ENCODE measurements at regions not wholly inside any gene's neighbourhood (a gene's known extent, or its start where the extent isn't known, plus 50 kb on each side); places are given as distances from the start of the nearest gene placed in this dataset.

DNA sequence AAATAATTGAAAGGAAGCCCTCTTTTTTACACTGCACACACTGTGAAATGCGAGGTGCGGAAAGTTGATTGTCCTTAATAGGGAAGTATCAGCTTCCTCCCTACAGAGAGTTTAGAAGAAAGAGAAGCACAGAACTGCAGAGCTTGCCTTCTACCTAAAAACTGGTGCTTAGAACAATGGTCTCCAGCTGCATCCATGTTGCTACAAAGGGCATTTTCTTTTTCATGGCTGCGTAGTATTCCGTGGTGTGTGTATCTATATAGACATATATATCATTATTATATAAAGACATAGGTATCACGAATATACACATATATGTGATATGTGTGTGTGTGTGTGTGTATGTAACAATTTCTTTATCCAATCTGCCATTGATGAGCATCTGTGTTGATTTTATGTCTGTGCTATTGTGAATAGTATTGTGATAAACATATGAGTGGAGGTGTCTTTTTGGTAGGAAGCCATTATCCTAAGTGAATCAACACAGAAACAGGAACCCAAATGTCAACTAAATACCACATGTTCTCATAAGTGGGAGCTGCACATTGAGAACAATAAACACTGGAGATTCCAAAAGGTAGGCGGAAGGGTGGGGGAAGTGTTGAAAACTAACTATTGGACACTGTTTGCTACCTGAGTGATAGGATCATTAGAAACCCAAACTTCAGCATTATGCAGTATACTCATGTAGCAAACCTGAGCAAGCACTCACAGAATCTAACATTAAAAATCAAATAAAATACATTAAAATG lies 290.0 kb upstream of the RUNX1 start:
- TF ChIP-seq POLR2A (IDR thresholded peaks at IDR 0.05): no peak
- no peak for TF ChIP-seq CTCF (IDR thresholded peaks at IDR 0.05)
- TF ChIP-seq POLR2AphosphoS5 (IDR thresholded peaks at IDR 0.05): no peak

Data from suprapubic skin (tissue), 4 donors.